IPS DF 6.9 (cell line): ENCODE measurements at regions not wholly inside any gene's neighbourhood (a gene's known extent, or its start where the extent isn't known, plus 50 kb on each side); places are given as distances from the start of the nearest gene placed in this dataset.

Experiments used
- DNase-seq: peaks from one replicate; pipeline ENCODE4 v3.0.0-alpha.2; 2013; ENCODE audit warnings: low read depth, low spot score
- H3K27ac ChIP-seq: one replicate; pipeline ENCODE4 v1.5.1; 2013; ENCODE audit warnings: low read length, control low read depth
- H3K27me3 ChIP-seq: 2 replicates; pipeline ENCODE4 v1.6.1; 2013; ENCODE audit warnings: mild to moderate bottlenecking, low read length; ENCODE audit not compliant: control insufficient read depth, insufficient read depth
- H3K36me3 ChIP-seq: 2 replicates; pipeline ENCODE4 v1.6.1; 2013; ENCODE audit warnings: low read length; ENCODE audit not compliant: control insufficient read depth, insufficient read depth
- H3K4me1 ChIP-seq: 2 replicates; pipeline ENCODE4 v1.6.1; 2013; ENCODE audit warnings: low read length; ENCODE audit not compliant: control insufficient read depth, insufficient read depth
- H3K4me3 ChIP-seq: 2 replicates; pipeline ENCODE4 v1.5.1; 2013; ENCODE audit warnings: mild to moderate bottlenecking, low read length
- H3K9me3 ChIP-seq: 2 replicates; pipeline ENCODE4 v1.6.1; 2013; ENCODE audit warnings: low read length, inconsistent platforms; ENCODE audit not compliant: control insufficient read depth, insufficient read depth
- WGBS: extraction: QIAGEN DNeasy Blood & Tissue Kit; methylation state at CpG from one replicate; pipeline ENCODE4 v1.1.7; 2013; ENCODE audit warnings: mixed read lengths, missing lambda C conversion rate; ENCODE audit not compliant: insufficient read length, insufficient coverage; 5-methylcytosine and 5-hydroxymethylcytosine counted together

DNA sequence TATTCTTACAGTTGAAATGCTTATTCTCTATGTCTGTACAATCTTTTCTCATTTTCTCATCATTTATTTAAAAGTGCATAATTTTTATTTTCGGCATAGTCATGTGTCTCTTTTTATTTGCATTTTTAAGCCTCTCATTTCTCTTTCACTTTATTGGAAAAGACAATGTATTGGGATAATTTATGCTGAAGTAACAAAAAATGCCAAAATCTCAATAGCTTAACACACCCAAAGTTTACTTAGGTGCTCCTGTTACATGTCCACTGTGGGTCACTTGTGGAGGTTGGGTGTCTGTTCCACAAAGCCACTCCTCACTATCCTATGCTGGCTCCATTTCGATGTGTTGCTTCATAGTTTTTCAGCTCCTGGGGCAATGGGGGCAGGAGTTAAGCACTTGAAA is 638.7 kb downstream of the CD109 start:
- H3K27ac ChIP-seq, result no peak overlapping the region
- no CpG with 5 or more reads among the region's 2 CpGs for WGBS

DNA sequence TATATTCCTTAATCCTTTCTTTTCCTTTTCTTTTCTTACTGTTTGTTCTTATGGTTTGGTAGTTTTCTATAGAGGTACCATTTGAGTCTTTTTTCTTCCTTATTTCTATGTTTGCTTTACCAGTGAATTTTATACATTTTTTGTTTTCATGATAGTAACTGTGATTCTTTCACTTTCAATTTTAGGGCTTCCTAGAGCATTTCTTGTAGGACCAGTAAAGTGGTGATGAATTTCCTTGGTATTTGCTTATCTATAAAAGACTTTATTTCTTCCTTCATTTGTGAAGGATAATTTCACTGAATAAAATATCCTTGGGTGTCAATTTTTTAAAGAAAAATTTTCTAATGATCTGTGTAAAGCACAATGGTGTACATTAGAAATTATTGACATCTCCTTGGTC is 637.4 kb downstream of the CD109 start:
- Histone ChIP-seq H3K27me3 (no peaks in the 10 kb centered on the region), H3K36me3 (no peaks in the 10 kb centered on the region), H3K27ac (no peak overlapping the region), H3K4me3 (no peak overlapping the region), H3K4me1 (no peaks in the 10 kb centered on the region), H3K9me3 (no peaks in the 10 kb centered on the region)
- DNase-seq, result no peak

More for the DNA sequence above, 638.7 kb downstream of the CD109 start:
- Histone ChIP-seq H3K9me3 (no peaks in the 10 kb centered on the region), H3K27me3 (no peaks in the 10 kb centered on the region), H3K4me1 (no peaks in the 10 kb centered on the region), H3K36me3 (no peaks in the 10 kb centered on the region), H3K4me3 (no peak overlapping the region)
- no peak for DNase-seq

DNA sequence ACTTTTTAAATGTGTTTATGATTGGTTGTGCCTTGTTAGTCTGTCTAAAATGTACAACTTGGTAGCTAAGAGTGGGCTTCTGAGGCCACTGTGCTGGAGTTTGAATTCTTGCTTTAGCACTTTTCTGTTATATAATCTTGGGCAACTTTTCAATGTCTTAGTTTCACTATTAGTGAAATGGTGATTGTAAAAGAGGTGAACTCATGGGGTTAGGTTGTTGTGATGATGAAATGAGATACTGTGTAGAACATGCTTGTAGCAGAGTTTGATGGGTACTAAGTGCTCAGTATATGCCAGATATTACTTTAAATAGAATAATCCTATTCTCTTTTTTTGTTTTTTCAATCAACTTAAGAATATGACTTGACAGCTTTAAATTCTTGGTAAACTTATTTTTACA is 624.7 kb downstream of the CD109 start:
- Histone ChIP-seq H3K9me3 (no peaks in the 10 kb centered on the region), H3K27ac (no peak overlapping the region), H3K36me3 (no peaks in the 10 kb centered on the region), H3K4me1 (no peaks in the 10 kb centered on the region), H3K4me3 (no peak overlapping the region), H3K27me3 (no peaks in the 10 kb centered on the region)
- no peak for DNase-seq

DNA sequence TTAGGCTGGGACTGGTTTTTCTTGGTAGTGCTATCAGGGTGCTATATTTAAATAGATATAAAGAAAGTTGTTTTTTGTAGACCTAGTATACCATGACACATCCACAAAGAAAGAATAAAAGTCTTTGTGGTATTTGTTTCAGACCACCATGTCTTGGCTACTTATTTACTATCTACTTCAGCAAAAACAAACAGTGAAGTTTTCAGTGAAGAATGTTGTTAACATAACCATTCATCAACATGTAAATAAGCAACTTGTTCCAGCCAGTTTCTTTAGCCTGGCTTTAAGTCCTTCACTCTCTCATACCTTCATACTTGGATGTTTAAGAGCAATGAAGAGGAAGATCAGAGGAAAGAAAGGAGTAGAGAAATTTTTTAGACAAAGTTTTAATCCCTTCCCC is 624.1 kb downstream of the CD109 start:
- Histone ChIP-seq H3K4me1 (no peaks in the 10 kb centered on the region), H3K27me3 (no peaks in the 10 kb centered on the region), H3K4me3 (no peak overlapping the region), H3K36me3 (no peaks in the 10 kb centered on the region), H3K9me3 (no peaks in the 10 kb centered on the region), H3K27ac (no peak overlapping the region)
- no peak for DNase-seq

DNA sequence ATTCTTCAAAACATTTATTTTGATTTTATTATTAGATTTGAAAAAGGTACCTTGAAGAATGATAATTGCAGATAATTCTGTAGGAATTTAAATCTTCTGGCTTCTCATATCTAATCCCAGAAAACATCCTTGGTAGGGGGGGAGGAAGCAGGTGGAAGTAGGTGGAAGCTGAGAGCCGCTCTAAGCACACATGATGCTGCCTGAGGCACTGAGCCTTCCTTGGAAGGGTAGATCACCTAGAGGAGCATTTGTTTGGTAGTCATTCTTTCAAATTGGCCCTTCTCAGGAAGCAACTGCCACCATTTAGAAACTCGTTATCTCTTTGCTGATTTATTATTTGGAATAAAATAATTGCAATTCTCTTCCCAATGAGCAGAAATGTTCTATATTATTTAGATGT is 623.3 kb downstream of the CD109 start:
- WGBS, result no CpG with 5 or more reads among the region's 2 CpGs
- no peaks in the 10 kb centered on the region for H3K27me3 ChIP-seq
- H3K36me3 ChIP-seq, result no peaks in the 10 kb centered on the region
- H3K27ac ChIP-seq, result no peak overlapping the region
- no peaks in the 10 kb centered on the region for H3K9me3 ChIP-seq
- no peak for DNase-seq
- H3K4me1 ChIP-seq, result no peaks in the 10 kb centered on the region
- H3K4me3 ChIP-seq, result no peak overlapping the region

DNA sequence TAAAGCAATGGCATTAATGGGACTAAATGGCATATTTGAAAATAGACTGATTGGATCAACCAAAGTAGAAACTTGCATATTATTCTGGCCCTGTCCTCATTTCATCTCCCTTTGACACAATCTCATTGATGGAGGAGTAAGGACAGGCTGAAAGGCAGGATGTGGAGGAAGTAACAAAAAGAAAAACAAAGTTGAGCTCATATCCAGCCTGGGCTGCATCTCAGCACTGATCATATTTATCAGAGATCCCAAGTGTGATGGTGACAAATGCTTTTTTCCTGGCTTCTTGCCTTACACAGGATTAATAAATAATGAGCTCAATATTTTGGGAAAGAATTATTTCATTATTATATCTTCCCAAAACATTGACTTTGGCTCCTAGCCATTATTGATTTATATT is 622.7 kb downstream of the CD109 start:
- Histone ChIP-seq H3K9me3 (no peaks in the 10 kb centered on the region), H3K36me3 (no peaks in the 10 kb centered on the region), H3K27ac (no peak overlapping the region), H3K4me1 (no peaks in the 10 kb centered on the region), H3K27me3 (no peaks in the 10 kb centered on the region), H3K4me3 (no peak overlapping the region)
- DNase-seq, result no peak

DNA sequence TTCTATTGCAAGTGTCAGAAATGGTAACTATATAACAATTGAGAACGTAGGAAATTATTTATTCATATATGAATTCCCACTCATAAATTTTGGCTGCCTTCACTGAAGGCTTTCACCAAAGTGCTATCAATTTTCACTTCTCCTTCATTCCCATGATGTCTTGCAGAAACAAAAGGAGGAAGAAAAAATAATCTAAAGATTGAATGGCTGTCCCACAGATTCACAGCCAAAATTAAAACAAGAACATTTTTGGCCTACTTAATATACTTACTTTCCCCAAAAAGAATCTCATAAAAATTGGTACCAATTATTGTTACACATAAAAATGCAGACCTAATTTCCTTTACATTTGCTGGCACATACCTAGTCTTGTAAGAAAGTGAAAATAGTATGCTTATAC is 616.1 kb downstream of the CD109 start:
- no peaks in the 10 kb centered on the region for H3K9me3 ChIP-seq
- no peak overlapping the region for H3K4me3 ChIP-seq
- H3K27ac ChIP-seq, result no peak overlapping the region
- no peaks in the 10 kb centered on the region for H3K36me3 ChIP-seq
- DNase-seq, result no peak
- H3K27me3 ChIP-seq, result no peaks in the 10 kb centered on the region
- no CpG with 5 or more reads among the region's 1 CpG for WGBS
- H3K4me1 ChIP-seq, result no peaks in the 10 kb centered on the region

DNA sequence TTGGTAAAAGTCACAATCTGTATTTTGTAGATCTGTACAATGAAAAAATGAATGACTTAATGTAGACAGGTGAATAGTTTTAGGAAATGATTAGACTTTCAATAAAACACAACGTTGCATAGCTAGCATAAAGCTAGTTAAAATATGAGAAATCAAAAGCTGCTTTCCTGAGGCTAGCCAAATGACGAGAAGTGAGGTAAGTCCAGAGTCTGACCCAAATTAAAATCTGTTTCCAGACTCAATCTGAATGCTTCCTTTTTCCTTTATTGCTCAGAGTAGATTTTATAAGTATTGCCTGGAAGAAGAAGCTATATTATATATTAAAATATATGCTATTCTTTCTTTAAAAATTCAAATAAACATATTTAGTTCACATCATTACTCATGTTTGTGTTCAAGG is 615.4 kb downstream of the CD109 start:
- no peak for DNase-seq
- no peak overlapping the region for H3K4me3 ChIP-seq
- no CpG with 5 or more reads among the region's 2 CpGs for WGBS
- H3K9me3 ChIP-seq, result no peaks in the 10 kb centered on the region
- no peaks in the 10 kb centered on the region for H3K36me3 ChIP-seq
- no peaks in the 10 kb centered on the region for H3K4me1 ChIP-seq
- no peak overlapping the region for H3K27ac ChIP-seq
- H3K27me3 ChIP-seq, result no peaks in the 10 kb centered on the region

DNA sequence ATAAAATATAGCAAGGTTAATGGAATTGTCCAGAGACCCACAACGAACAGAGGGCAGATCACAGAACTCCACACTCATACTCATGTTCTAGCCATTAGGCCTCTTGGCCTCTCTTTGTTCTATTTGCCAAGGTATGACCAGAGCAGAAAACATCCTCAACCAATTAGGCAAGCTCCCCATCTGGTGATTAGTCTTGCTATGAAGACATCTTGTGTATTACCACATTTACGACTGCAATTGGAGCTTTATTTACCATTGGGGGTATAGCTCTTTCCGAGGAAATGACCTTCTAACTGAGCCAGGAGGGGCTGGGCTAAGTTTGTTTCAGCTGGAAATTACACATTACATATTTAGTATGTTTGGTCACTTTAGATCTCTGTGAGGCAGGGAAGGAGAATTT is 593.9 kb downstream of the CD109 start:
- DNase-seq, result no peak
- no peak overlapping the region for H3K4me3 ChIP-seq
- H3K9me3 ChIP-seq, result no peaks in the 10 kb centered on the region
- no CpG with 5 or more reads among the region's 3 CpGs for WGBS
- H3K36me3 ChIP-seq, result no peaks in the 10 kb centered on the region
- no peaks in the 10 kb centered on the region for H3K4me1 ChIP-seq
- no peaks in the 10 kb centered on the region for H3K27me3 ChIP-seq
- H3K27ac ChIP-seq, result no peak overlapping the region

DNA sequence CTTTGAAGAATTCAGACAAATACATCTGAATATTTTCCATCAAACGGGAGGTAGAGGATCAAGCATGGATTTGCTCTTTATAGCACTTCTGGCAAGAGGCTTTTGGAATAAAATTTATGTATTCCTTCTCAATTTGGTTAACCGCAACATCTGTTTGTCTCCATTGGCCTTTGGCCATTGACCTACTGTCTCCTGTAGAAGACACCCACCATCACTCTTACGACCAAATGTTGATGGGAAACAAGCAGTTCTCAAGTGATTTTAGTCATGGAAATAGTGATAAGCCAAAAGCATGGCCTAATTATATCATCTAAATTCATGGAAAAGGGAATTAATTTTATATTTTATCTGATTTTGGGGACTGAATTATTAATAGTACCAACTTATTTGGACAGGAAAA is 591.9 kb downstream of the CD109 start:
- H3K4me3 ChIP-seq, result no peak overlapping the region
- H3K27me3 ChIP-seq, result no peaks in the 10 kb centered on the region
- H3K4me1 ChIP-seq, result no peaks in the 10 kb centered on the region
- no peaks in the 10 kb centered on the region for H3K9me3 ChIP-seq
- no CpG with 5 or more reads among the region's 3 CpGs for WGBS
- no peak overlapping the region for H3K27ac ChIP-seq
- no peaks in the 10 kb centered on the region for H3K36me3 ChIP-seq
- DNase-seq, result no peak

DNA sequence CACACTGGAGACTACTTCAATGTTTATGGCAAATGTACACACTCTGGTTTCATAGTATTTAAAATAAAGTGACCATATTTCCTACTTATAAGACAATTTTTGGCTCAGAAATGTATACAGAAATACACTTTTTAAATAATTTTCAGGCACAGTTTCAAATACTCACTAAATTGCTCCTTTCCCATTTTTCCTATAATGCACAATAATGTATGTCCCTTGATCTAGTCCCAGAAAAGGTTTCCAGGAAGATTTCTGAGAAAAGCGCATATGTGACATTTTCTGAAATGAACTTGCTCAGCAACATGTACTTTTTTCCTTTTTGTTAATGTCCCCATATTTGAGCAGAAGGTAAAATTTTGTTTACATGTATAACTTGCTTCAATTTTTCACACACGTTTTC is 591.4 kb downstream of the CD109 start:
- DNase-seq, result no peak
- H3K4me1 ChIP-seq, result no peaks in the 10 kb centered on the region
- no peaks in the 10 kb centered on the region for H3K36me3 ChIP-seq
- H3K9me3 ChIP-seq, result no peaks in the 10 kb centered on the region
- H3K27me3 ChIP-seq, result no peaks in the 10 kb centered on the region
- no CpG with 5 or more reads among the region's 2 CpGs for WGBS
- H3K27ac ChIP-seq, result no peak overlapping the region
- H3K4me3 ChIP-seq, result no peak overlapping the region

DNA sequence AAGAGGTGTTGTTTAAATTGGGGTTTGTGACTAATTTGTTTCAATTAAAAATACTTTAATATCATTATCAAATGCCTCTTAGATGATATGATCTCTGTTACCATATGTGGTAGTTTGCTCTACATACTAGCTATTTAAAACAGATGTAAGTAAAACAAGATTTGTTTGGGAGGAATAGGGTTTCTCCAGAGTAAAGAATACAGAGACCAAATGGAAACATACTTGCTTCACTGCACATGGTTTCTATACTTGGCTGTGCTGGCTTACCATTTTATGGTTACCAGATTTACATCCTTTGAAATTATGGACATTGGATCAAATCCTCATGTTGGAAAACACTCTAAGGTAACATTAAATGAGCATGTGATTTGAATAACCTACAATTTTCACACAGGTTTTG is 588.3 kb downstream of the CD109 start:
- no peaks in the 10 kb centered on the region for H3K4me1 ChIP-seq
- no peak overlapping the region for H3K4me3 ChIP-seq
- no peak for DNase-seq
- no peaks in the 10 kb centered on the region for H3K9me3 ChIP-seq
- no peak overlapping the region for H3K27ac ChIP-seq
- H3K27me3 ChIP-seq, result no peaks in the 10 kb centered on the region
- H3K36me3 ChIP-seq, result no peaks in the 10 kb centered on the region
